GM12892 (cell line): ENCODE measurements at regions not wholly inside any gene's neighbourhood (a gene's known extent, or its start where the extent isn't known, plus 50 kb on each side); places are given as distances from the start of the nearest gene placed in this dataset.

ENCODE experiments used
- POLR2A ChIP-seq: IDR thresholded peaks from 2 replicates; pipeline ENCODE4 v1.6.1; 2011; ENCODE audit warnings: low read depth, low read length, control low read depth
- TAF1 ChIP-seq: IDR thresholded peaks from 2 replicates; pipeline ENCODE4 v1.6.1; 2011; ENCODE audit warnings: low read depth, mild to moderate bottlenecking, control low read depth, low read length, borderline replicate concordance

DNA sequence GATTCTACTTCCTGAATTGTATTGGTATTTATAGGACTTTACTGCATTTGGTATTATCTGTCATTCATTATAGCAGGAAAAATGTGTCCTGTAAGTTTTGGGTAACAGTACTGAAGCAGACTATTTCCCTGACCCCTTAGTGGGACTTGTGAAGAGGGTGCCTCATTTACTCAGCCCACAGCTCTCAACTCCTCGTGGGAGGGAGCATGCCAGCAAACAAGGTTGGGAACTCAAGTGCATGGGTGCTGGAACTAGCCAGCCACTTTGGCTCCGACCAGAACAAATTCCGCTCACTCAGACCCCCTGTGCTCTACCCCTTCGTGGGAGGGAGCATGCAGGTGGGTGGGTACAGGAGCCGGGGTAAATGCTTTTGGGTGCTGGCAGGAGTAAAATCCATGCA is 1773.5 kb upstream of the WWC1 start:
- TF ChIP-seq POLR2A (no peak), TAF1 (no peak)
